Liver (tissue), 8 donors: ENCODE measurements at regions not wholly inside any gene's neighbourhood (a gene's known extent, or its start where the extent isn't known, plus 50 kb on each side); places are given as distances from the start of the nearest gene placed in this dataset.

Experiments
- DNase-seq: peaks from one replicate; pipeline ENCODE4 v3.0.0-alpha.2; 2017; ENCODE audit warnings: low spot score
- H3K27ac ChIP-seq, 2 donors: one replicate each; pipeline ENCODE4 v1.7.0; 2013; ENCODE audit warnings: inconsistent platforms in 2 of 2, low read length in 2 of 2, control low read depth in 1 of 2, low read depth in 1 of 2, mild to moderate bottlenecking in 1 of 2
- H3K27me3 ChIP-seq, 4 donors: one replicate each; pipeline versions ENCODE4 v1.6.1 to v1.7.0; 2013; ENCODE audit warnings: low read length in 3 of 4, inconsistent platforms in 1 of 4, mild to moderate bottlenecking in 1 of 4, moderate library complexity in 1 of 4; ENCODE audit not compliant: control insufficient read depth in 4 of 4, insufficient read depth in 4 of 4
- H3K36me3 ChIP-seq, 4 donors: one replicate each; pipeline versions ENCODE4 v1.6.1 to v1.7.0; 2013; ENCODE audit warnings: low read length in 3 of 4, mild to moderate bottlenecking in 3 of 4, low read depth in 1 of 4, moderate library complexity in 1 of 4; ENCODE audit not compliant: control insufficient read depth in 4 of 4, insufficient read depth in 3 of 4
- H3K4me1 ChIP-seq, 4 donors: one replicate each; pipeline versions ENCODE4 v1.6.1 to v1.7.0; 2013; ENCODE audit warnings: low read length in 3 of 4, mild to moderate bottlenecking in 3 of 4, moderate library complexity in 1 of 4; ENCODE audit not compliant: control insufficient read depth in 4 of 4, insufficient read depth in 4 of 4
- H3K4me3 ChIP-seq, 3 donors: one replicate each; pipeline versions ENCODE4 v1.6.1 to v1.7.0; 2013; ENCODE audit warnings: low read length in 3 of 3, control low read depth in 1 of 3, low read depth in 1 of 3, mild to moderate bottlenecking in 1 of 3
- H3K9ac ChIP-seq, 2 donors: one replicate each; pipeline ENCODE4 v1.7.0; 2013; ENCODE audit warnings: low read length in 2 of 2, mild to moderate bottlenecking in 2 of 2, moderate library complexity in 2 of 2, control low read depth in 1 of 2, low read depth in 1 of 2
- H3K9me3 ChIP-seq, 4 donors: one replicate each; pipeline versions ENCODE4 v1.6.1 to v1.7.0; 2013; ENCODE audit warnings: low read length in 3 of 4; ENCODE audit not compliant: control insufficient read depth in 4 of 4
- EGR1 ChIP-seq, 2 donors: IDR thresholded peaks; 2 replicates each; pipeline ENCODE4 v1.6.1; 2016 to 2018; ENCODE audit warnings: antibody characterized with exemption in 2 of 2, low read depth in 2 of 2
- FOXA1 ChIP-seq: IDR thresholded peaks from 2 replicates; pipeline ENCODE4 v1.6.1; 2016; ENCODE audit warnings: antibody characterized with exemption
- FOXA2 ChIP-seq: IDR thresholded peaks from 2 replicates; pipeline ENCODE4 v1.6.1; 2016; ENCODE audit warnings: antibody characterized with exemption
- GABPA ChIP-seq, 2 donors: IDR thresholded peaks in 1 of 2; conservative IDR thresholded peaks in 1 of 2; 2 replicates each; pipeline ENCODE4 v1.6.1; 2016; ENCODE audit warnings: antibody characterized with exemption in 2 of 2, mild to moderate bottlenecking in 1 of 2, moderate library complexity in 1 of 2
- HNF4A ChIP-seq, 2 donors: conservative IDR thresholded peaks; 2 replicates each; pipeline ENCODE4 v1.6.1; 2016; ENCODE audit warnings: antibody characterized with exemption in 2 of 2, mild to moderate bottlenecking in 2 of 2
- HNF4G ChIP-seq: IDR thresholded peaks from 2 replicates; pipeline ENCODE4 v1.6.1; 2016; ENCODE audit warnings: antibody characterized with exemption
- JUND ChIP-seq, 2 donors: IDR thresholded peaks; 2 replicates each; pipeline ENCODE4 v1.6.1; 2016; ENCODE audit warnings: antibody characterized with exemption in 2 of 2
- RAD21 ChIP-seq, 2 donors: IDR thresholded peaks; 2 replicates each; pipeline ENCODE4 v1.6.1; 2016; ENCODE audit warnings: antibody characterized with exemption in 2 of 2, mild to moderate bottlenecking in 2 of 2
- RXRA ChIP-seq, 2 donors: IDR thresholded peaks; 2 replicates each; pipeline ENCODE4 v1.6.1; 2017 to 2018; ENCODE audit warnings: antibody characterized with exemption in 2 of 2, mild to moderate bottlenecking in 1 of 2
- SP1 ChIP-seq: IDR thresholded peaks from 2 replicates; pipeline ENCODE4 v1.6.1; 2018; ENCODE audit warnings: antibody characterized with exemption, mild to moderate bottlenecking
- TAF1 ChIP-seq: conservative IDR thresholded peaks from 2 replicates; pipeline ENCODE4 v1.6.1; 2016; ENCODE audit warnings: antibody characterized with exemption, mild to moderate bottlenecking
- WGBS: extraction: QIAGEN DNeasy Blood & Tissue Kit; methylation state at CpG from one replicate; pipeline ENCODE4 v1.1.7; 2013; 5-methylcytosine and 5-hydroxymethylcytosine counted together
- TF ChIP-seq, protein P1 (sequence below): IDR thresholded peaks from 2 replicates; pipeline ENCODE4 v1.6.1; 2016; ENCODE audit warnings: antibody characterized with exemption
- TF ChIP-seq, protein P2 (sequence below): IDR thresholded peaks from 2 replicates; pipeline ENCODE4 v1.6.1; 2016; ENCODE audit warnings: antibody characterized with exemption, mild to moderate bottlenecking
- TF ChIP-seq, protein P3 (sequence below): fragments of 150-350 bp; IDR thresholded peaks from 2 replicates; pipeline ENCODE4 v1.5.1; 2017; ENCODE audit warnings: improper control_type of control experiment, low read depth, low read length; ENCODE audit not compliant: missing input control
- TF ChIP-seq, protein P4 (sequence below): IDR thresholded peaks from 2 replicates; pipeline ENCODE4 v1.6.1; 2016; ENCODE audit warnings: antibody characterized with exemption
- donor health status: healthy.
- donor health status: healthy.
- donor health status: healthy.
- donor health status: healthy.
- donor health status: healthy.

DNA sequence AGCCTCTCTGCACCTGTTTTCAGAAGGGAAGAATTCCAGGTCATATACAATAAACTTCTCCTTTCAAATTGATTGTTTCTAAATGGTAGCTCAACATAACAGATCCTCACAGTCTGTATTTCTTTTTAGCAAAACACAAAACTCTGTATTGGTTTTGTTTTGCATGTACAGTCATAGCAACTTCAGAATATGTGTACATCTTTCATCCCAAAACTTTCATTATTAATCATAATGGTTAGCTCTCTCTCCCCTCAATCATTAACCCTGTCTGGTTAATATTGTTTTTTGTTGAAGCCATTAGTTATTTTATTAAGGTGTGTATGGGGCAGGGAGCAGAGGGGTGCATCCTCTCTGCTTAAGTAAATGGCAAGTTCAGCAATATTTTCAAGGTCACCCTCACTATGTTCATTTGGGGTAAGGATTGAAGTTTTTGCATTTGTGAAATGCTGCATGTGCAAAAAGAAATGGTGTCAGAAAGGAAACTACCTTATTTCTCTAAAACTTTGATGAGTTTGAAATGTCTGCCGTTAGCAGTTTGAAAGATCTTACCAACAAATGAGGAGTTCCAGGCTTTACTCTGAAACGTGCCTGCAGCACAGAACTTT is 136.8 kb upstream of the BTBD3 start:
- no peak for DNase-seq
- Histone ChIP-seq H3K27me3 (peaks cover 0 to 4% (median 0%) of the 10 kb centered on the region in 4 donors), H3K4me1 (no peaks in the 10 kb centered on the region), H3K9ac (no peak overlapping the region), H3K9me3 (no peaks in the 10 kb centered on the region), H3K4me3 (no peak overlapping the region), H3K36me3 (no peaks in the 10 kb centered on the region), H3K27ac (no peak overlapping the region)
- 58% methylated on average over 2 of the region's 2 CpGs for WGBS
- no peak for TF ChIP-seq GABPA (IDR thresholded peaks at IDR 0.05 in 1 of 2, conservative IDR thresholded peaks at IDR 0.05 in 1 of 2)

DNA sequence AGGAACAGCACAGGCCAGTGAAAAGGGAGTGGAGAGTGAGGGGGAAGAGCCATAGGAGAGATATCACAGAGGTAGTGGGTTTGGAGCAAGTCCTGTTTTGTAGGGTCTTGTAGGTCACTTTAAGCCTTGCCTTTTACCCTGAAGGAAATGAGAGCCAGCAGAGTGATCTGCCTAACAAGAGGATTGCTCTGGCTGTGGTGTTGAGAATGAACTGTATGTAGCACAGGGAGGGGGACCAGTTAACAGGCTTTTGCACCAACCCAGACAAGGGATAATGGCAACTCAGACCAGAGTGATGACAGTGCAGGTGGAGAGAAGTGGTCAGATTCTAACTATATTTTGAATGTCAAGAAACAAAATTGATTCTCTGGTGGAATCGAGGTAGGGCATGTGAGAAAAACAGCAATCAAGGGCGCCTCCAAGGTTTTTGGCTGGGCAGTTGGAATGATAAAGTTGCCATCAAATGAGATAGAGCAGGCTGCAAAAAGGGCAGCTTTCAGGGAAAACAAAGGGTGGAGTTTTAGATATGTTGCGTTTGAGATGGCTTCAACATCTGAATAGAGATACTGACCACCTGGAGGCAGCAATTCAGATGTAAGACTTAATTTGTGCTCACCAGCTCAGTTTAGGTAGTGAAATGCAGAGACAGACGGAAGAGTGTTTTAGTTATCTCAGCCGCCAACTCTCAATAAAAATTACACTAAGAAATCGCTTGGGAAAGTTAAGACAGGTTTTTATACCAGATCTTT is 134.4 kb upstream of the BTBD3 start:
- Histone ChIP-seq H3K9me3 (no peaks in the 10 kb centered on the region), H3K36me3 (no peaks in the 10 kb centered on the region), H3K4me3 (no peak overlapping the region), H3K27ac (no peak overlapping the region), H3K9ac (no peak overlapping the region), H3K27me3 (peaks cover 0 to 4% (median 0%) of the 10 kb centered on the region in 4 donors), H3K4me1 (no peaks in the 10 kb centered on the region)
- WGBS, result 65% methylated on average over 6 of the region's 6 CpGs
- DNase-seq, result no peak
- TF ChIP-seq TAF1 (no peak), GABPA (IDR thresholded peaks at IDR 0.05 in 1 of 2, conservative IDR thresholded peaks at IDR 0.05 in 1 of 2) (no peak), SP1 (no peak), RAD21 (IDR thresholded peaks at IDR 0.05) (no peak), HNF4G (no peak), JUND (IDR thresholded peaks at IDR 0.05) (no peak), FOXA1 (no peak), FOXA2 (no peak), HNF4A (conservative IDR thresholded peaks at IDR 0.05) (no peak), EGR1 (IDR thresholded peaks at IDR 0.05; ENCODE audit: low read depth in 2 of 2) (no peak), RXRA (IDR thresholded peaks at IDR 0.05) (no peak)
- TF ChIP-seq, protein P1, sequence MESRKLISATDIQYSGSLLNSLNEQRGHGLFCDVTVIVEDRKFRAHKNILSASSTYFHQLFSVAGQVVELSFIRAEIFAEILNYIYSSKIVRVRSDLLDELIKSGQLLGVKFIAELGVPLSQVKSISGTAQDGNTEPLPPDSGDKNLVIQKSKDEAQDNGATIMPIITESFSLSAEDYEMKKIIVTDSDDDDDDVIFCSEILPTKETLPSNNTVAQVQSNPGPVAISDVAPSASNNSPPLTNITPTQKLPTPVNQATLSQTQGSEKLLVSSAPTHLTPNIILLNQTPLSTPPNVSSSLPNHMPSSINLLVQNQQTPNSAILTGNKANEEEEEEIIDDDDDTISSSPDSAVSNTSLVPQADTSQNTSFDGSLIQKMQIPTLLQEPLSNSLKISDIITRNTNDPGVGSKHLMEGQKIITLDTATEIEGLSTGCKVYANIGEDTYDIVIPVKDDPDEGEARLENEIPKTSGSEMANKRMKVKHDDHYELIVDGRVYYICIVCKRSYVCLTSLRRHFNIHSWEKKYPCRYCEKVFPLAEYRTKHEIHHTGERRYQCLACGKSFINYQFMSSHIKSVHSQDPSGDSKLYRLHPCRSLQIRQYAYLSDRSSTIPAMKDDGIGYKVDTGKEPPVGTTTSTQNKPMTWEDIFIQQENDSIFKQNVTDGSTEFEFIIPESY, result no peak
- TF ChIP-seq, protein P2, sequence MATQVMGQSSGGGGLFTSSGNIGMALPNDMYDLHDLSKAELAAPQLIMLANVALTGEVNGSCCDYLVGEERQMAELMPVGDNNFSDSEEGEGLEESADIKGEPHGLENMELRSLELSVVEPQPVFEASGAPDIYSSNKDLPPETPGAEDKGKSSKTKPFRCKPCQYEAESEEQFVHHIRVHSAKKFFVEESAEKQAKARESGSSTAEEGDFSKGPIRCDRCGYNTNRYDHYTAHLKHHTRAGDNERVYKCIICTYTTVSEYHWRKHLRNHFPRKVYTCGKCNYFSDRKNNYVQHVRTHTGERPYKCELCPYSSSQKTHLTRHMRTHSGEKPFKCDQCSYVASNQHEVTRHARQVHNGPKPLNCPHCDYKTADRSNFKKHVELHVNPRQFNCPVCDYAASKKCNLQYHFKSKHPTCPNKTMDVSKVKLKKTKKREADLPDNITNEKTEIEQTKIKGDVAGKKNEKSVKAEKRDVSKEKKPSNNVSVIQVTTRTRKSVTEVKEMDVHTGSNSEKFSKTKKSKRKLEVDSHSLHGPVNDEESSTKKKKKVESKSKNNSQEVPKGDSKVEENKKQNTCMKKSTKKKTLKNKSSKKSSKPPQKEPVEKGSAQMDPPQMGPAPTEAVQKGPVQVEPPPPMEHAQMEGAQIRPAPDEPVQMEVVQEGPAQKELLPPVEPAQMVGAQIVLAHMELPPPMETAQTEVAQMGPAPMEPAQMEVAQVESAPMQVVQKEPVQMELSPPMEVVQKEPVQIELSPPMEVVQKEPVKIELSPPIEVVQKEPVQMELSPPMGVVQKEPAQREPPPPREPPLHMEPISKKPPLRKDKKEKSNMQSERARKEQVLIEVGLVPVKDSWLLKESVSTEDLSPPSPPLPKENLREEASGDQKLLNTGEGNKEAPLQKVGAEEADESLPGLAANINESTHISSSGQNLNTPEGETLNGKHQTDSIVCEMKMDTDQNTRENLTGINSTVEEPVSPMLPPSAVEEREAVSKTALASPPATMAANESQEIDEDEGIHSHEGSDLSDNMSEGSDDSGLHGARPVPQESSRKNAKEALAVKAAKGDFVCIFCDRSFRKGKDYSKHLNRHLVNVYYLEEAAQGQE, result no peak
- TF ChIP-seq, protein P3, sequence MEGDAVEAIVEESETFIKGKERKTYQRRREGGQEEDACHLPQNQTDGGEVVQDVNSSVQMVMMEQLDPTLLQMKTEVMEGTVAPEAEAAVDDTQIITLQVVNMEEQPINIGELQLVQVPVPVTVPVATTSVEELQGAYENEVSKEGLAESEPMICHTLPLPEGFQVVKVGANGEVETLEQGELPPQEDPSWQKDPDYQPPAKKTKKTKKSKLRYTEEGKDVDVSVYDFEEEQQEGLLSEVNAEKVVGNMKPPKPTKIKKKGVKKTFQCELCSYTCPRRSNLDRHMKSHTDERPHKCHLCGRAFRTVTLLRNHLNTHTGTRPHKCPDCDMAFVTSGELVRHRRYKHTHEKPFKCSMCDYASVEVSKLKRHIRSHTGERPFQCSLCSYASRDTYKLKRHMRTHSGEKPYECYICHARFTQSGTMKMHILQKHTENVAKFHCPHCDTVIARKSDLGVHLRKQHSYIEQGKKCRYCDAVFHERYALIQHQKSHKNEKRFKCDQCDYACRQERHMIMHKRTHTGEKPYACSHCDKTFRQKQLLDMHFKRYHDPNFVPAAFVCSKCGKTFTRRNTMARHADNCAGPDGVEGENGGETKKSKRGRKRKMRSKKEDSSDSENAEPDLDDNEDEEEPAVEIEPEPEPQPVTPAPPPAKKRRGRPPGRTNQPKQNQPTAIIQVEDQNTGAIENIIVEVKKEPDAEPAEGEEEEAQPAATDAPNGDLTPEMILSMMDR, result no peak
- TF ChIP-seq, protein P4, sequence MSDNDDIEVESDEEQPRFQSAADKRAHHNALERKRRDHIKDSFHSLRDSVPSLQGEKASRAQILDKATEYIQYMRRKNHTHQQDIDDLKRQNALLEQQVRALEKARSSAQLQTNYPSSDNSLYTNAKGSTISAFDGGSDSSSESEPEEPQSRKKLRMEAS, result no peak
